ENCODE measurements at regions not wholly inside any gene's neighbourhood (a gene's known extent, or its start where the extent isn't known, plus 50 kb on each side); places are given as distances from the start of the nearest gene placed in this dataset.

DNA sequence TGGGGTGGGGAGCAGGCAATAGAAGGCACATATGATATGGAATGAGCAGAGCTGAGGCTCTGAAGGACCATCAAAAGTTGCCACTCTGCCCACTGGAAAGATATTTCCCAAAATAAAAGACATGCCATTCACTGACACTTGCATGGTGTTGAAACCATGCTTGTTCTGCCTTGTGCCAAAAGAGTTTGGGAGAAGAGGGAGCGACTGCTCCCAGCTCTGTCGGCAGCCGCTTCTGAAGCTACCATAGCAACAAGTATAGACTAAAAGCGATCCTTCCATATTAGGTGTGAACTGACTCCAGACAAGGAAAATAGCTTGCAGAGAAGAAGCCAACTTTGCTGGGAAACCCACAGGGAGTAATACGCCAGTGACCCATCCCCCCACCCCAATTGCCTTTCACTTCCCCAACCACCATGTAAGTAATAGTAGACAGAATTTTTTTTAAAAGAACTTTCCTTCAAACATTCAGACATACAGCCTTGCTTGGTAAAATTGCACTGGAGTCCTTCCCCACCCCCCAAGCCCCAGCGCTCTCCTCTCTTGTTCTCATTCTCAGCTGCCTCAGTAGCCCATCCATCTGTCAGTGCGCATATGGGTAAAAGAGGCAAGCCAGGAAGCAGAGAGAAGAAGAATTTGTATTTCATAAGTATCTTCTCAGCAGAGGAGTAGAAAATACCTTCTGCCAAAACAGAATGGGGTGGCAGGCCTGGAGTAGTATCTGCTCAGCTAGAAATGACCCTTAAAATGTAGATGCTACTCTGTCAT is 263.7 kb downstream of the OMA1 start:
- Histone ChIP-seq H4K20me1 (ENCODE audit: insufficient read depth) (no peaks in the 10 kb centered on the region), H3K79me2 (ENCODE audit: insufficient read depth, low read length) (no peaks in the 10 kb centered on the region), H2AFZ (ENCODE audit: low read depth, low read length, poor library complexity, severe bottlenecking) (no peak overlapping the region), H3K9me3 (ENCODE audit: control insufficient read depth in 1 of 2, insufficient read depth in 1 of 2, low read depth in 1 of 2, low read length in 2 of 2) (no peaks in the 10 kb centered on the region), H3K27ac (ENCODE audit: low read depth, low read length) (no peak overlapping the region), H3K4me1 (ENCODE audit: control insufficient read depth in 1 of 2, insufficient read depth in 2 of 2, low read length in 2 of 2) (no peaks in the 10 kb centered on the region), H3K4me2 (ENCODE audit: low read length) (no peak overlapping the region), H3K4me3 (replicated peaks in 1 of 2; ENCODE audit: low read depth in 1 of 2, low read length in 2 of 2) (no peak overlapping the region), H3K9me2 (ENCODE audit: insufficient read depth) (no peaks in the 10 kb centered on the region), H3K36me3 (ENCODE audit: control insufficient read depth in 1 of 2, insufficient read depth in 2 of 2, low read length in 2 of 2) (no peaks in the 10 kb centered on the region), H3K9ac (ENCODE audit: low read length) (no peak overlapping the region), H3K27me3 (ENCODE audit: insufficient read depth, low read length) (peaks cover 13% of the 10 kb centered on the region; the same call in 1 of the 2 replicates)
- POLR2A ChIA-PET = no interaction called here
- intact Hi-C loops (cut with micrococcal nuclease) = no loop called here
- DNase-seq (ENCODE audit: low read depth, low spot score) (no peak), ATAC-seq (no peak)
- no TSS peak for BruUV-seq (replicated peaks)
- CTCF ChIA-PET = no interaction called here
- no peak for TF ChIP-seq RAD21 (IDR thresholded peaks at IDR 0.05; ENCODE audit: low read depth)
- TF ChIP-seq EZH2phosphoT487 (IDR thresholded peaks at IDR 0.05; ENCODE audit: borderline replicate concordance) = no peak
- no peak for TF ChIP-seq YY1 (IDR thresholded peaks at IDR 0.05; ENCODE audit: extremely low read depth, insufficient replicate concordance, low read depth, low read length)
- TF ChIP-seq, protein P1, sequence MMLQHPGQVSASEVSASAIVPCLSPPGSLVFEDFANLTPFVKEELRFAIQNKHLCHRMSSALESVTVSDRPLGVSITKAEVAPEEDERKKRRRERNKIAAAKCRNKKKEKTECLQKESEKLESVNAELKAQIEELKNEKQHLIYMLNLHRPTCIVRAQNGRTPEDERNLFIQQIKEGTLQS (IDR thresholded peaks at IDR 0.05) = no peak
- no peak for TF ChIP-seq ZBTB33 (IDR thresholded peaks at IDR 0.05; ENCODE audit: extremely low read depth, insufficient replicate concordance, low read length)
- no peak for TF ChIP-seq TCF7L2 (IDR thresholded peaks at IDR 0.05; ENCODE audit: borderline replicate concordance, extremely low read depth, insufficient read depth, insufficient read length)
- TF ChIP-seq SIN3A (IDR thresholded peaks at IDR 0.05; ENCODE audit: low read depth) = no peak
- RAD21 ChIA-PET (ENCODE audit: low non-redundant PET in 1 of 2, low total read pairs in 2 of 2, uncharacterized antibody in 2 of 2, unreplicated experiment in 2 of 2) = no interaction called here
